Fibroblast of villous mesenchyme (primary cell): ENCODE measurements at regions not wholly inside any gene's neighbourhood (a gene's known extent, or its start where the extent isn't known, plus 50 kb on each side); places are given as distances from the start of the nearest gene placed in this dataset.

Experiments
- DNase-seq: peaks from one replicate; pipeline ENCODE4 v3.0.0-alpha.2; 2010; ENCODE audit warnings: low read depth
- H3K4me3 ChIP-seq: 2 replicates; pipeline ENCODE4 v1.5.1; 2011; ENCODE audit warnings: low read depth, mild to moderate bottlenecking, low read length
- CTCF ChIP-seq: IDR thresholded peaks from 2 replicates; pipeline ENCODE4 v1.5.1; 2012; ENCODE audit warnings: low read depth, mild to moderate bottlenecking, low read length; ENCODE audit not compliant: insufficient read depth

- H3K4me3 ChIP-seq, result no peak overlapping the region
- no peak for DNase-seq
- TF ChIP-seq CTCF, result no peak
Observed at GRCh38 chr1:18541046-18541795, 60.5 kb downstream of the KLHDC7A start.

- no peak for TF ChIP-seq CTCF
- H3K4me3 ChIP-seq, result no peak overlapping the region
- DNase-seq, result no peak
Observed at GRCh38 chr1:18542351-18542750, 61.6 kb downstream of the KLHDC7A start.

GRCh38 chr1:18546026-18546425 lies 65.3 kb downstream of the KLHDC7A start:
- no peak for TF ChIP-seq CTCF
- no peak overlapping the region for H3K4me3 ChIP-seq
- DNase-seq, result no peak

- no peak for TF ChIP-seq CTCF
- no peak for DNase-seq
- no peak overlapping the region for H3K4me3 ChIP-seq
Observed at GRCh38 chr1:18547460-18547859, 66.7 kb downstream of the KLHDC7A start.

GRCh38 chr1:18548643-18549042 lies 67.9 kb downstream of the KLHDC7A start:
- TF ChIP-seq CTCF, result no peak
- DNase-seq, result no peak
- H3K4me3 ChIP-seq, result no peak overlapping the region

GRCh38 chr1:18549106-18549505 lies 68.4 kb downstream of the KLHDC7A start:
- TF ChIP-seq CTCF, result no peak
- no peak for DNase-seq
- H3K4me3 ChIP-seq, result no peak overlapping the region

GRCh38 chr1:18549906-18550305 lies 69.2 kb downstream of the KLHDC7A start:
- no peak for DNase-seq
- no peak for TF ChIP-seq CTCF
- H3K4me3 ChIP-seq, result no peak overlapping the region
